NCI-H1092 (cell line): ENCODE measurements at regions not wholly inside any gene's neighbourhood (a gene's known extent, or its start where the extent isn't known, plus 50 kb on each side); places are given as distances from the start of the nearest gene placed in this dataset.

Source experiments
- DNase-seq: peaks from one replicate; lab custom pipeline; 2025; lab: John Stamatoyannopoulos, UW

GRCh38 chr3:168581771-168582225, 486.1 kb upstream of the GOLIM4 start:
- no peak for DNase-seq

GRCh38 chr3:168579010-168579409, 483.3 kb upstream of the GOLIM4 start:
- no peak for DNase-seq

GRCh38 chr3:168575750-168576149, 480.0 kb upstream of the GOLIM4 start:
- DNase-seq: no peak

- no peak for DNase-seq
These were observed 478.9 kb upstream of the GOLIM4 start for GRCh38 chr3:168574455-168575158.

GRCh38 chr3:168570404-168571155, 474.9 kb upstream of the GOLIM4 start:
- no peak for DNase-seq

GRCh38 chr3:168558728-168559411, 463.1 kb upstream of the GOLIM4 start:
- no peak for DNase-seq

GRCh38 chr3:168552251-168552650, 456.5 kb upstream of the GOLIM4 start:
- DNase-seq: no peak

- DNase-seq: no peak
These were observed 453.0 kb upstream of the GOLIM4 start for GRCh38 chr3:168548719-168549118.

GRCh38 chr3:168546707-168547106, 451.0 kb upstream of the GOLIM4 start:
- DNase-seq: no peak

GRCh38 chr3:168545591-168545990, 449.9 kb upstream of the GOLIM4 start:
- DNase-seq: no peak

- no peak for DNase-seq
These were observed 448.6 kb upstream of the GOLIM4 start for GRCh38 chr3:168544097-168544957.

- no peak for DNase-seq
These were observed 445.0 kb upstream of the GOLIM4 start for GRCh38 chr3:168540726-168541125.

- no peak for DNase-seq
These were observed 444.2 kb upstream of the GOLIM4 start for GRCh38 chr3:168539909-168540308.

GRCh38 chr3:168534761-168535160, 439.0 kb upstream of the GOLIM4 start:
- DNase-seq: no peak

- no peak for DNase-seq
These were observed 437.9 kb upstream of the GOLIM4 start for GRCh38 chr3:168533600-168533999.

- no peak for DNase-seq
These were observed 436.4 kb upstream of the GOLIM4 start for GRCh38 chr3:168532135-168532534.

- no peak for DNase-seq
These were observed 435.4 kb upstream of the GOLIM4 start for GRCh38 chr3:168531116-168531515.

- DNase-seq: no peak
These were observed 428.4 kb upstream of the GOLIM4 start for GRCh38 chr3:168524129-168524528.

GRCh38 chr3:168517249-168518071, 421.7 kb upstream of the GOLIM4 start:
- no peak for DNase-seq

GRCh38 chr3:168514252-168514651, 418.5 kb upstream of the GOLIM4 start:
- DNase-seq: no peak

GRCh38 chr3:168512802-168513201, 417.1 kb upstream of the GOLIM4 start:
- DNase-seq: no peak
